ENCODE measurements at regions not wholly inside any gene's neighbourhood (a gene's known extent, or its start where the extent isn't known, plus 50 kb on each side); places are given as distances from the start of the nearest gene placed in this dataset.
"Not testable (repeated sequence)": the region's sequence is repeated elsewhere in the genome, so short reads cannot be mapped to it uniquely, and the experiment has no call there.

DNA sequence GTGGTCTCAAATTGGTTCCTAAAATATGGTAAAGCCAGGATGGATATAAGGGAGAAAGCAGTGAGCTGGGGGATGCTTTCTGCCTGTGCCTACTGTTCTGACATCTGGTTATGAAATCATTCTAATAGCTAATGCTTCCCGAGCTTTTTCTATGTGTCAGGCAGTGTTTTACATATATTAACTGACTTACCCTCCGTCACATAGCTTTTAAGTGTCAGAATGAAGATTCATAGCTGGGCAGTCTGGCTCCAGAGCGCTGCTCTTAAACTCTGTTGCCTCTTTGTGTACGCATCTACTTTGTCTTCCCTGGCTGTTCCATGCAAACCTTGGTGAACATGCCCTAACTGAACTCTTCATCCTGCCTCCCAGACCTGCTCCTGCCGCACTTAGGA, 195.7 kb downstream of the LPIN1 start:
- Histone ChIP-seq H3K27me3 (ENCODE audit: control insufficient read depth, insufficient read depth, low read length) (no peaks in the 10 kb centered on the region), H3K9ac (ENCODE audit: low read length) (no peak overlapping the region), H3K4me3 (ENCODE audit: low read length) (no peak overlapping the region), H3K4me1 (ENCODE audit: control insufficient read depth, insufficient read depth, low read length) (no peaks in the 10 kb centered on the region), H3K36me3 (ENCODE audit: control insufficient read depth, insufficient read depth, low read length) (no peaks in the 10 kb centered on the region), H3K9me3 (ENCODE audit: control insufficient read depth, low read length) (no peaks in the 10 kb centered on the region)

- Histone ChIP-seq H3K27me3 (ENCODE audit: control insufficient read depth, insufficient read depth, low read length) (no peaks in the 10 kb centered on the region), H3K9ac (ENCODE audit: low read length) (no peak overlapping the region), H3K9me3 (ENCODE audit: control insufficient read depth, low read length) (no peaks in the 10 kb centered on the region), H3K4me3 (ENCODE audit: low read length) (no peak overlapping the region), H3K36me3 (ENCODE audit: control insufficient read depth, insufficient read depth, low read length) (no peaks in the 10 kb centered on the region), H3K4me1 (ENCODE audit: control insufficient read depth, insufficient read depth, low read length) (no peaks in the 10 kb centered on the region)
Measured at GRCh38 chr2:11944311-11944710, 197.9 kb downstream of the LPIN1 start.

DNA sequence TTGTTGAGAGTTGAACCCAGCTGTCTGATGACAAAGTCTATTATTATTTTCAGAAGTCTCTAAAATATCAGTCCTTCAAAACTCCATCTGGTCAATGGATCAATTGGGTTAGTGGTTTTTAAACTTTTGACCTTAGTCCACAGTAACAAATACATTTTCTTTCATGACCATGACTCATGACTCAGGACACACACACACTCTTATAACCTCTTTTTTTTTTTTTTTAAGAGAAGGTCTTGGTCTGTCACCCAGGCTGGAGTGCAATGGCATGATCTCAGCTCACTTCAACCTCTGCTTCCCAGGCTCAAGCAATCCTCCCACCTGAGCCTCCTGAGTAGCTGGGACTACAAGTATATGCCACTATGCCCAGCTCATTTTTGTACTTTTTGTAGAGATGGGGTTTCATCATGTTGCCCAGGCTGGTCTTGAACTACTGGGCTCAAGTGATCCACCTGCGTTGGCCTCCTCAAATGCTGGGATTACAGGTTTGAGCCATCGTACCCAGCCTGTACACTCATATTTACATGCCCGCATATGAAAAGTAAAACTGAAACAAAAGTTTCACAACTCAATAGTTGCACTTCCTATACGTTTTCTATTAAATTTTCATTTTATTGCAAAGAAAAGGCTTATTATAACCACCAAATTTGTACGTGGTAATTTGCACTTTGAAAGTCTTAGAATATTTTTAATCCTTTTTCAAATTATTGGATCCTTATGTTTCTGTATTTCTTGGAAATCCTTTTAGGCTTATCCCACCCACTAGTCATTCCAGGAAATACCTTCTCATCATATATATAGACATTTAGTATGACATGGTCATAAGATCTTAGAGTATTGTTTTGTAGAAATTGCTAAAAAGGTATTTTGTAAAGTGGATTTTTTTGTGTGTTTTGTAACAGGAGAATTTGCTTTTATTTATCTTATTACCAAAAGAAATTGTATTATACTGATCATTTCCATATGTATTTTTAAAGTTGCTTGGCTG, 199.0 kb downstream of the LPIN1 start:
- Histone ChIP-seq H3K4me3 (ENCODE audit: low read length) (no peak overlapping the region), H3K4me1 (ENCODE audit: control insufficient read depth, insufficient read depth, low read length) (no peaks in the 10 kb centered on the region), H3K36me3 (ENCODE audit: control insufficient read depth, insufficient read depth, low read length) (no peaks in the 10 kb centered on the region), H3K27me3 (ENCODE audit: control insufficient read depth, insufficient read depth, low read length) (no peaks in the 10 kb centered on the region), H3K9ac (ENCODE audit: low read length) (no peak overlapping the region), H3K9me3 (ENCODE audit: control insufficient read depth, low read length) (no peaks in the 10 kb centered on the region)

DNA sequence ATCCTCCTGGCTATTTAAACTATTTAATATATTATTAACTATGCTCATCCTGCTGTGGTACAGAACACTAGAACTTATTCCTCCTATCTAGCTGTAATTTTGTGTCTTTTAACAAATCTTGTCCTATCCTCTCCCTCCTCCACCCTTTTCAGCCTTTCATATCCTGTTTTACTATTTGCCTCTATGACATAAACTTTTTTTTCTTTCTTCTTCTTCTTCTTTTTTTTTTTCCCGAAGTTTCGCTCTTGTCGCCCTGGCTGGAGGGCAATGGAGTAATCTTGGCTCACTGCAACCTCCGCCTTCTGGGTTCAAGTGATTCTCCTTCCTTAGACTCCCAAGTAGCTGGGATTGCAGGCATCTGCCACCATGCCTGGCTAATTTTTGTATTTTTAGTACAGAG, 201.5 kb downstream of the LPIN1 start:
- H3K36me3 ChIP-seq (ENCODE audit: control insufficient read depth, insufficient read depth, low read length), result no peaks in the 10 kb centered on the region
- H3K27me3 ChIP-seq (ENCODE audit: control insufficient read depth, insufficient read depth, low read length), result no peaks in the 10 kb centered on the region
- no peaks in the 10 kb centered on the region for H3K9me3 ChIP-seq (ENCODE audit: control insufficient read depth, low read length)
- H3K9ac ChIP-seq (ENCODE audit: low read length), result no peak overlapping the region
- no peak overlapping the region for H3K4me3 ChIP-seq (ENCODE audit: low read length)
- H3K4me1 ChIP-seq (ENCODE audit: control insufficient read depth, insufficient read depth, low read length), result no peaks in the 10 kb centered on the region

DNA sequence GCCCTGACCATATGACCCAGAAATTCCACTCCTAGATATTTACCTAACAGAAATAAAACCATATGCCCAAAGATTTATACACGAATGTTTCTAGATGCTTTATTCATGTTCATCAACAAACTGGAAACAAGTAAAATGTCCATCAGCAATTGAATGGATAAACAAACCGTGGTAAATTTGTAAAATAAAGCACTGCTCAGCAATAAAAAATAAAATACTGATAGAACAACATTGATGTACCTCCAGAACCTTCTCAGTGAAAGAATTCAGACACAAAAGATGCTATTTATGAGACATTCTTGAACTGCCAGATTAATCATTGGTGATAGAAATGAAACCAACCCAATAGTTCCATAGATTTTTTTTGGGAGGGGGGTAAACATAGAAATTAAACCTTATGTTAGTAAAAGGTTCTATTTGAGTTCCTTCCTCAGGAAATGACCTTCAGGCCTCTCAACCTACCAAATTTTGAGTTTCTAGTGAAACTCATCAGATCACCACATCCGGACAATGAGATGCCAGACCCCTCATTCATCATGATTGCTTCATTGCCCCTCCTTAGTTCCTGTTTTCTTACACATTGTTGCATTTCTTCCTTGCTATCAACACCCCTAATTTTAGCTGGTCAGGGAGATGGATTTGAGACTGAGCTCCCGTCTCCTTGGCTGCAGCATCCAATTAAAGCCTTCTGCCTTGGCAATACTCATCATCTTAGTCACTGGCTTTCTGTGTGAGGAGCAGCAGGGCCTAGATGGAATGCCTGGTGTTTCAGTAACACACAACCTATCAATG, 203.5 kb downstream of the LPIN1 start:
- no peaks in the 10 kb centered on the region for H3K27me3 ChIP-seq (ENCODE audit: control insufficient read depth, insufficient read depth, low read length)
- no peaks in the 10 kb centered on the region for H3K9me3 ChIP-seq (ENCODE audit: control insufficient read depth, low read length)
- no peaks in the 10 kb centered on the region for H3K4me1 ChIP-seq (ENCODE audit: control insufficient read depth, insufficient read depth, low read length)
- no peak overlapping the region for H3K4me3 ChIP-seq (ENCODE audit: low read length)
- H3K9ac ChIP-seq (ENCODE audit: low read length), result no peak overlapping the region
- no peaks in the 10 kb centered on the region for H3K36me3 ChIP-seq (ENCODE audit: control insufficient read depth, insufficient read depth, low read length)

GRCh38 chr2:11950896-11951295, 204.5 kb downstream of the LPIN1 start:
- Histone ChIP-seq H3K4me3 (ENCODE audit: low read length) (no peak overlapping the region), H3K9me3 (ENCODE audit: control insufficient read depth, low read length) (no peaks in the 10 kb centered on the region), H3K4me1 (ENCODE audit: control insufficient read depth, insufficient read depth, low read length) (no peaks in the 10 kb centered on the region), H3K27me3 (ENCODE audit: control insufficient read depth, insufficient read depth, low read length) (no peaks in the 10 kb centered on the region), H3K9ac (ENCODE audit: low read length) (no peak overlapping the region), H3K36me3 (ENCODE audit: control insufficient read depth, insufficient read depth, low read length) (no peaks in the 10 kb centered on the region)

- not testable (repeated sequence) for H3K4me1 ChIP-seq (ENCODE audit: control insufficient read depth, insufficient read depth, low read length); H3K27me3 ChIP-seq (ENCODE audit: control insufficient read depth, insufficient read depth, low read length); H3K9me3 ChIP-seq (ENCODE audit: control insufficient read depth, low read length); H3K4me3 ChIP-seq (ENCODE audit: low read length); H3K36me3 ChIP-seq (ENCODE audit: control insufficient read depth, insufficient read depth, low read length); H3K9ac ChIP-seq (ENCODE audit: low read length)
Measured at GRCh38 chr2:11951492-11951891, 205.1 kb downstream of the LPIN1 start.

- Histone ChIP-seq H3K36me3 (ENCODE audit: control insufficient read depth, insufficient read depth, low read length) (no peaks in the 10 kb centered on the region), H3K27me3 (ENCODE audit: control insufficient read depth, insufficient read depth, low read length) (no peaks in the 10 kb centered on the region), H3K4me3 (ENCODE audit: low read length) (no peak overlapping the region), H3K9me3 (ENCODE audit: control insufficient read depth, low read length) (no peaks in the 10 kb centered on the region), H3K4me1 (ENCODE audit: control insufficient read depth, insufficient read depth, low read length) (no peaks in the 10 kb centered on the region), H3K9ac (ENCODE audit: low read length) (no peak overlapping the region)
Measured at GRCh38 chr2:11953258-11953657, 206.8 kb downstream of the LPIN1 start.

GRCh38 chr2:11955314-11955713, 208.9 kb downstream of the LPIN1 start:
- Histone ChIP-seq H3K9me3 (ENCODE audit: control insufficient read depth, low read length) (no peaks in the 10 kb centered on the region), H3K27me3 (ENCODE audit: control insufficient read depth, insufficient read depth, low read length) (no peaks in the 10 kb centered on the region), H3K4me1 (ENCODE audit: control insufficient read depth, insufficient read depth, low read length) (no peaks in the 10 kb centered on the region), H3K4me3 (ENCODE audit: low read length) (no peak overlapping the region), H3K36me3 (ENCODE audit: control insufficient read depth, insufficient read depth, low read length) (no peaks in the 10 kb centered on the region), H3K9ac (ENCODE audit: low read length) (no peak overlapping the region)

- Histone ChIP-seq H3K9ac (ENCODE audit: low read length) (no peak overlapping the region), H3K36me3 (ENCODE audit: control insufficient read depth, insufficient read depth, low read length) (no peaks in the 10 kb centered on the region), H3K4me3 (ENCODE audit: low read length) (no peak overlapping the region), H3K4me1 (ENCODE audit: control insufficient read depth, insufficient read depth, low read length) (no peaks in the 10 kb centered on the region), H3K9me3 (ENCODE audit: control insufficient read depth, low read length) (no peaks in the 10 kb centered on the region), H3K27me3 (ENCODE audit: control insufficient read depth, insufficient read depth, low read length) (no peaks in the 10 kb centered on the region)
Measured at GRCh38 chr2:11955884-11956291, 209.5 kb downstream of the LPIN1 start.

GRCh38 chr2:11962707-11963328, 216.4 kb downstream of the LPIN1 start:
- Histone ChIP-seq H3K27me3 (ENCODE audit: control insufficient read depth, insufficient read depth, low read length) (no peaks in the 10 kb centered on the region), H3K9ac (ENCODE audit: low read length) (no peak overlapping the region), H3K4me3 (ENCODE audit: low read length) (no peak overlapping the region), H3K9me3 (ENCODE audit: control insufficient read depth, low read length) (no peaks in the 10 kb centered on the region), H3K36me3 (ENCODE audit: control insufficient read depth, insufficient read depth, low read length) (no peaks in the 10 kb centered on the region), H3K4me1 (ENCODE audit: control insufficient read depth, insufficient read depth, low read length) (no peaks in the 10 kb centered on the region)

DNA sequence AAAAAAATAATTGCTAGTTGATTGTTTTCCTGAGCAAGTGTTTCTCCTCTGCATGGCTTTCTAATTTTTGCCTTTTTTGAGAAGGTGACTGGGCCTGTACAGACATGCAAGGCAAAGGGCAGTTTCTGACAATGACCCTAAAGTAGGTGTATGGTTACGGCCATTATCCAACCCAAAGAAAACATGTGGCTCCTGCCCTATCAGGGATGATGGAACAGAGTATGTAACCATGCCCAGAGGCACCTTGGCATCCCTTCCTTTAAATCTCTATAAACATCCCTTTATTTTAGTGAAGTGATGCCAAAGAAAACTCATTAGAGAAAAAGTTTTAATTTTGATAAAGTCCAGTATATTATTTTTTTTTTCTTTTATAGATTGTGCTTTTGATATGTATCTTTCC, 217.5 kb downstream of the LPIN1 start:
- Histone ChIP-seq H3K4me1 (ENCODE audit: control insufficient read depth, insufficient read depth, low read length) (no peaks in the 10 kb centered on the region), H3K27me3 (ENCODE audit: control insufficient read depth, insufficient read depth, low read length) (no peaks in the 10 kb centered on the region), H3K36me3 (ENCODE audit: control insufficient read depth, insufficient read depth, low read length) (no peaks in the 10 kb centered on the region), H3K4me3 (ENCODE audit: low read length) (no peak overlapping the region), H3K9me3 (ENCODE audit: control insufficient read depth, low read length) (no peaks in the 10 kb centered on the region), H3K9ac (ENCODE audit: low read length) (no peak overlapping the region)

All from mucosa of stomach (tissue), 1 donor.